ENCODE measurements at regions not wholly inside any gene's neighbourhood (a gene's known extent, or its start where the extent isn't known, plus 50 kb on each side); places are given as distances from the start of the nearest gene placed in this dataset.

- Mint-ChIP-seq H3K9me3 (peaks cover 5% of the 10 kb centered on the region), H3K36me3 (ENCODE audit: insufficient read depth) (peaks cover 5% of the 10 kb centered on the region), H3K27me3 (peaks cover 17% of the 10 kb centered on the region), H3K27ac (ENCODE audit: low read depth) (no peak overlapping the region), H3K4me3 (no peak overlapping the region), H3K4me1 (no peaks in the 10 kb centered on the region)
- ATAC-seq (replicated peaks; ENCODE audit: extremely low read depth, poor library complexity, severe bottlenecking) (no peak), DNase-seq (ENCODE audit: low spot score in 2 of 2) (no peak)
Observed at GRCh38 chr3:69500604-69501003, 114.7 kb upstream of the FRMD4B start.

- H3K27me3 Mint-ChIP-seq = peaks cover 19% of the 10 kb centered on the region
- no peak for ATAC-seq (replicated peaks; ENCODE audit: extremely low read depth, poor library complexity, severe bottlenecking)
- H3K4me3 Mint-ChIP-seq = no peak overlapping the region
- peaks cover 5% of the 10 kb centered on the region for H3K36me3 Mint-ChIP-seq (ENCODE audit: insufficient read depth)
- no peak overlapping the region for H3K27ac Mint-ChIP-seq (ENCODE audit: low read depth)
- DNase-seq (ENCODE audit: low spot score in 2 of 2) = no peak
- H3K9me3 Mint-ChIP-seq = peaks cover 5% of the 10 kb centered on the region
- H3K4me1 Mint-ChIP-seq = no peaks in the 10 kb centered on the region
Observed at GRCh38 chr3:69499899-69500421, 114.1 kb upstream of the FRMD4B start.

GRCh38 chr3:69499422-69499821 lies 113.5 kb upstream of the FRMD4B start:
- Mint-ChIP-seq H3K9me3 (peaks cover 5% of the 10 kb centered on the region), H3K27me3 (peaks cover 24% of the 10 kb centered on the region), H3K27ac (ENCODE audit: low read depth) (no peak overlapping the region), H3K4me3 (no peak overlapping the region), H3K36me3 (ENCODE audit: insufficient read depth) (peaks cover 5% of the 10 kb centered on the region), H3K4me1 (no peaks in the 10 kb centered on the region)
- ATAC-seq (replicated peaks; ENCODE audit: extremely low read depth, poor library complexity, severe bottlenecking) (no peak), DNase-seq (ENCODE audit: low spot score in 2 of 2) (no peak)

GRCh38 chr3:69496856-69497255 lies 111.0 kb upstream of the FRMD4B start:
- Mint-ChIP-seq H3K27me3 (peaks cover 34% of the 10 kb centered on the region), H3K9me3 (peaks cover 5% of the 10 kb centered on the region), H3K27ac (ENCODE audit: low read depth) (no peak overlapping the region), H3K4me1 (no peaks in the 10 kb centered on the region), H3K4me3 (no peak overlapping the region), H3K36me3 (ENCODE audit: insufficient read depth) (peaks cover 5% of the 10 kb centered on the region)
- ATAC-seq (replicated peaks; ENCODE audit: extremely low read depth, poor library complexity, severe bottlenecking) (no peak), DNase-seq (ENCODE audit: low spot score in 2 of 2) (no peak)

- Mint-ChIP-seq H3K9me3 (peaks cover 5% of the 10 kb centered on the region), H3K36me3 (ENCODE audit: insufficient read depth) (peaks cover 3% of the 10 kb centered on the region), H3K4me3 (no peak overlapping the region), H3K4me1 (no peaks in the 10 kb centered on the region), H3K27ac (ENCODE audit: low read depth) (no peak overlapping the region), H3K27me3 (peaks cover 32% of the 10 kb centered on the region)
- DNase-seq (ENCODE audit: low spot score in 2 of 2) = no peak
- no peak for ATAC-seq (replicated peaks; ENCODE audit: extremely low read depth, poor library complexity, severe bottlenecking)
Observed at GRCh38 chr3:69494185-69494584, 108.3 kb upstream of the FRMD4B start.

GRCh38 chr3:69493157-69493556 lies 107.3 kb upstream of the FRMD4B start:
- no peaks in the 10 kb centered on the region for H3K4me1 Mint-ChIP-seq
- H3K27ac Mint-ChIP-seq (ENCODE audit: low read depth) = no peak overlapping the region
- H3K4me3 Mint-ChIP-seq = no peak overlapping the region
- no peak for DNase-seq (ENCODE audit: low spot score in 2 of 2)
- peaks cover 3% of the 10 kb centered on the region for H3K36me3 Mint-ChIP-seq (ENCODE audit: insufficient read depth)
- ATAC-seq (replicated peaks; ENCODE audit: extremely low read depth, poor library complexity, severe bottlenecking) = no peak
- H3K27me3 Mint-ChIP-seq = peaks cover 33% of the 10 kb centered on the region
- H3K9me3 Mint-ChIP-seq = peaks cover 5% of the 10 kb centered on the region

GRCh38 chr3:69491975-69492374 lies 106.1 kb upstream of the FRMD4B start:
- DNase-seq (ENCODE audit: low spot score in 2 of 2) (no peak), ATAC-seq (replicated peaks; ENCODE audit: extremely low read depth, poor library complexity, severe bottlenecking) (no peak)
- no peak overlapping the region for H3K4me3 Mint-ChIP-seq
- H3K36me3 Mint-ChIP-seq (ENCODE audit: insufficient read depth) = peaks cover 2% of the 10 kb centered on the region
- H3K4me1 Mint-ChIP-seq = no peaks in the 10 kb centered on the region
- H3K9me3 Mint-ChIP-seq = peaks cover 5% of the 10 kb centered on the region
- peaks cover 45% of the 10 kb centered on the region for H3K27me3 Mint-ChIP-seq
- no peak overlapping the region for H3K27ac Mint-ChIP-seq (ENCODE audit: low read depth)

GRCh38 chr3:69490971-69491370 lies 105.1 kb upstream of the FRMD4B start:
- H3K9me3 Mint-ChIP-seq = no peaks in the 10 kb centered on the region
- H3K4me1 Mint-ChIP-seq = no peaks in the 10 kb centered on the region

GRCh38 chr3:69490235-69490634 lies 104.3 kb upstream of the FRMD4B start:
- H3K9me3 Mint-ChIP-seq = no peaks in the 10 kb centered on the region
- no peaks in the 10 kb centered on the region for H3K4me1 Mint-ChIP-seq
- ATAC-seq (replicated peaks; ENCODE audit: extremely low read depth, poor library complexity, severe bottlenecking) = no peak

More at GRCh38 chr3:69490971-69491370, 105.1 kb upstream of the FRMD4B start:
- ATAC-seq (replicated peaks; ENCODE audit: extremely low read depth, poor library complexity, severe bottlenecking) = no peak
- Mint-ChIP-seq H3K4me3 (no peak overlapping the region), H3K27me3 (peaks cover 55% of the 10 kb centered on the region), H3K27ac (ENCODE audit: low read depth) (no peak overlapping the region), H3K36me3 (ENCODE audit: insufficient read depth) (no peaks in the 10 kb centered on the region)
- no peak for DNase-seq (ENCODE audit: low spot score in 2 of 2)

GRCh38 chr3:69488026-69488425 lies 102.1 kb upstream of the FRMD4B start:
- H3K36me3 Mint-ChIP-seq (ENCODE audit: insufficient read depth) = no peaks in the 10 kb centered on the region
- H3K9me3 Mint-ChIP-seq = no peaks in the 10 kb centered on the region
- DNase-seq (ENCODE audit: low spot score in 2 of 2) = no peak
- H3K27me3 Mint-ChIP-seq = peaks cover 63% of the 10 kb centered on the region
- no peak overlapping the region for H3K4me3 Mint-ChIP-seq
- no peak for ATAC-seq (replicated peaks; ENCODE audit: extremely low read depth, poor library complexity, severe bottlenecking)
- H3K27ac Mint-ChIP-seq (ENCODE audit: low read depth) = no peak overlapping the region
- no peaks in the 10 kb centered on the region for H3K4me1 Mint-ChIP-seq

More at GRCh38 chr3:69490235-69490634, 104.3 kb upstream of the FRMD4B start:
- Mint-ChIP-seq H3K4me3 (no peak overlapping the region), H3K36me3 (ENCODE audit: insufficient read depth) (no peaks in the 10 kb centered on the region), H3K27ac (ENCODE audit: low read depth) (no peak overlapping the region), H3K27me3 (peaks cover 58% of the 10 kb centered on the region)
- no peak for DNase-seq (ENCODE audit: low spot score in 2 of 2)

- Mint-ChIP-seq H3K27me3 (peaks cover 77% of the 10 kb centered on the region), H3K4me1 (no peaks in the 10 kb centered on the region), H3K4me3 (no peak overlapping the region), H3K27ac (ENCODE audit: low read depth) (no peak overlapping the region), H3K36me3 (ENCODE audit: insufficient read depth) (no peaks in the 10 kb centered on the region), H3K9me3 (no peaks in the 10 kb centered on the region)
- DNase-seq (ENCODE audit: low spot score in 2 of 2) = no peak
- no peak for ATAC-seq (replicated peaks; ENCODE audit: extremely low read depth, poor library complexity, severe bottlenecking)
Observed at GRCh38 chr3:69485489-69485888, 99.6 kb upstream of the FRMD4B start.

- Mint-ChIP-seq H3K4me1 (no peaks in the 10 kb centered on the region), H3K27me3 (peaks cover 77% of the 10 kb centered on the region), H3K27ac (ENCODE audit: low read depth) (no peak overlapping the region), H3K4me3 (no peak overlapping the region), H3K9me3 (no peaks in the 10 kb centered on the region), H3K36me3 (ENCODE audit: insufficient read depth) (no peaks in the 10 kb centered on the region)
- ATAC-seq (replicated peaks; ENCODE audit: extremely low read depth, poor library complexity, severe bottlenecking) (no peak), DNase-seq (ENCODE audit: low spot score in 2 of 2) (no peak)
Observed at GRCh38 chr3:69484507-69485393, 98.9 kb upstream of the FRMD4B start.

GRCh38 chr3:69483449-69483848 lies 97.6 kb upstream of the FRMD4B start:
- H3K27me3 Mint-ChIP-seq = peaks cover 86% of the 10 kb centered on the region
- ATAC-seq (replicated peaks; ENCODE audit: extremely low read depth, poor library complexity, severe bottlenecking) (no peak), DNase-seq (ENCODE audit: low spot score in 2 of 2) (no peak)
- H3K4me3 Mint-ChIP-seq = no peak overlapping the region
- no peaks in the 10 kb centered on the region for H3K36me3 Mint-ChIP-seq (ENCODE audit: insufficient read depth)
- no peaks in the 10 kb centered on the region for H3K4me1 Mint-ChIP-seq
- no peaks in the 10 kb centered on the region for H3K9me3 Mint-ChIP-seq
- H3K27ac Mint-ChIP-seq (ENCODE audit: low read depth) = no peak overlapping the region

Data from central memory CD8-positive, alpha-beta T cell (primary cell).